Body of pancreas (tissue), 4 donors: ENCODE measurements at regions not wholly inside any gene's neighbourhood (a gene's known extent, or its start where the extent isn't known, plus 50 kb on each side); places are given as distances from the start of the nearest gene placed in this dataset.

ENCODE experiments used
- CTCF ChIP-seq, 7 experiments: fragments of 450-650 bp in 4 of 7; fragments of 200-600 bp in 3 of 7; sonication (generic) in 3 of 7; IDR thresholded peaks; one replicate each; pipeline ENCODE4 v1.5.1; 2016 to 2019; ENCODE audit warnings: antibody characterized with exemption in 7 of 7
- POLR2A ChIP-seq, 3 donors: fragments of 450-650 bp; IDR thresholded peaks; one replicate each; pipeline ENCODE4 v1.6.1; 2016; ENCODE audit warnings: antibody characterized with exemption in 3 of 3, mild to moderate bottlenecking in 2 of 3

DNA sequence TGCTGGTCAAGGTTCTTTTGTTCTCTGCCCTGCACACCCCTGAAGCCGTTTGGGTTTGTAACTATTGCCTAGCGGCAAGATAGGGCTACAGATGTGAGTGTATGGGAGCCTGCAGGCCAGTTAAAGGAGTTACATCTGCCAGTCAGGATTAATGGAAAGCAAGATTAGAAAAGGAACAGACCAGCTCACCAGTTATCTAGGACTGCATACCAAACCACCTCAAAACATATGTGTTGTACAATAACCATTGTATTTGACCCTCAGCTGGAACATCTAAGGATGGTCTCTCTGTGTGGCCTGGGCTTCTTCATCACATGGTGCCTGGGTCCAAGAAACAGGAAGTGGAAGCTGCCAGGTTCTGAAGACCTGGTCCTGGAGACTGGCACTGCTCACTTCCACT, 52.5 kb upstream of the FBXO28 start:
- TF ChIP-seq CTCF (IDR thresholded peaks at IDR 0.05) (no peak), POLR2A (IDR thresholded peaks at IDR 0.05) (no peak)
